ENCODE measurements at regions not wholly inside any gene's neighbourhood (a gene's known extent, or its start where the extent isn't known, plus 50 kb on each side); places are given as distances from the start of the nearest gene placed in this dataset.

GRCh38 chr12:93256256-93256969 is 121.3 kb upstream of the NUDT4 start:
- no peak for DNase-seq

- no peak for DNase-seq
Observed at GRCh38 chr12:93261505-93262094, 116.1 kb upstream of the NUDT4 start.

- no peak for DNase-seq
Observed at GRCh38 chr12:93272997-93273396, 104.7 kb upstream of the NUDT4 start.

- DNase-seq, result no peak
Observed at GRCh38 chr12:93273834-93274564, 103.7 kb upstream of the NUDT4 start.

GRCh38 chr12:93274937-93275336 is 102.8 kb upstream of the NUDT4 start:
- DNase-seq, result no peak

GRCh38 chr12:93275589-93275988 is 102.1 kb upstream of the NUDT4 start:
- DNase-seq, result no peak

GRCh38 chr12:93279565-93280412 is 97.9 kb upstream of the NUDT4 start:
- DNase-seq, result no peak

- no peak for DNase-seq
Observed at GRCh38 chr12:93287149-93287548, 90.6 kb upstream of the NUDT4 start.

- no peak for DNase-seq
Observed at GRCh38 chr12:93288626-93289025, 89.1 kb upstream of the NUDT4 start.

GRCh38 chr12:93290391-93290790 is 87.3 kb upstream of the NUDT4 start:
- DNase-seq, result no peak

GRCh38 chr12:93292213-93292612 is 85.5 kb upstream of the NUDT4 start:
- DNase-seq, result no peak

- DNase-seq, result no peak
Observed at GRCh38 chr12:93292731-93293566, 84.8 kb upstream of the NUDT4 start.

- no peak for DNase-seq
Observed at GRCh38 chr12:93297032-93297431, 80.7 kb upstream of the NUDT4 start.

- DNase-seq, result no peak
Observed at GRCh38 chr12:93297536-93297935, 80.2 kb upstream of the NUDT4 start.

GRCh38 chr12:93299262-93299846 is 78.4 kb upstream of the NUDT4 start:
- no peak for DNase-seq

GRCh38 chr12:93300611-93301021 is 77.1 kb upstream of the NUDT4 start:
- no peak for DNase-seq

- peak; percentile 22 for DNase-seq
Observed at GRCh38 chr12:93302331-93303229, 75.1 kb upstream of the NUDT4 start.

GRCh38 chr12:93306636-93307035 is 71.1 kb upstream of the NUDT4 start:
- DNase-seq, result no peak

GRCh38 chr12:93308281-93308680 is 69.4 kb upstream of the NUDT4 start:
- DNase-seq, result no peak

- no peak for DNase-seq
Observed at GRCh38 chr12:93311827-93312226, 65.9 kb upstream of the NUDT4 start.

- DNase-seq, result no peak
Observed at GRCh38 chr12:93314177-93314497, 63.6 kb upstream of the NUDT4 start.

Measured in right hindlimb (tissue), 1 donor.